Glomerular endothelial cell (primary cell): ENCODE measurements at regions not wholly inside any gene's neighbourhood (a gene's known extent, or its start where the extent isn't known, plus 50 kb on each side); places are given as distances from the start of the nearest gene placed in this dataset.
A peak's percentile ranks its signal among the peaks of the same experiment; 100 is the strongest.
"Not testable (repeated sequence)": the region's sequence is repeated elsewhere in the genome, so short reads cannot be mapped to it uniquely, and the experiment has no call there.

Source experiments
- DNase-seq: peaks from one replicate; pipeline ENCODE4 v3.0.0-alpha.2; 2011; ENCODE audit warnings: low read depth, low spot score; ENCODE audit errors: extremely low read depth

- DNase-seq, result no peak
Observed at GRCh38 chr5:87030699-87031098, 237.0 kb upstream of the RASA1 start.

GRCh38 chr5:87034557-87034956 lies 233.1 kb upstream of the RASA1 start:
- no peak for DNase-seq

- no peak for DNase-seq
Observed at GRCh38 chr5:87042554-87042953, 225.1 kb upstream of the RASA1 start.

DNA sequence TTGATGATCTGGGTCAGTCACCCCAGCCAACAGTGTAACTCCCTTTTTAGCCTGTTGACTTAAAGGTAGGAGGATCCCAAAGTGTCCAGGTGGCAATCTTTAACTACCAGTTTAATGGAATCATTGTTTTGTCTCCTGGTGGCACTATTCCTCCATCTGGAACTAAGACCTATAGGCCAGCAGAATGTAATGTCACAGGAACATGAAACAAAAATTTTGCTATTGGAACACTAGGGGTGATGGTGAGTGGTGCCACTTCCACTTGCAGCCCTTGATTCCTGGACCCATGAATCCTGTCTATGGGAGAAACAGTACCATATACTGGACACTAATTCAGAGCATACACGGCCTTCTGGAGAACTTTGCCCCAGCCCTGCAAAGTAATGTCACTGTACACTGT lies 219.5 kb upstream of the RASA1 start:
- no peak for DNase-seq

DNA sequence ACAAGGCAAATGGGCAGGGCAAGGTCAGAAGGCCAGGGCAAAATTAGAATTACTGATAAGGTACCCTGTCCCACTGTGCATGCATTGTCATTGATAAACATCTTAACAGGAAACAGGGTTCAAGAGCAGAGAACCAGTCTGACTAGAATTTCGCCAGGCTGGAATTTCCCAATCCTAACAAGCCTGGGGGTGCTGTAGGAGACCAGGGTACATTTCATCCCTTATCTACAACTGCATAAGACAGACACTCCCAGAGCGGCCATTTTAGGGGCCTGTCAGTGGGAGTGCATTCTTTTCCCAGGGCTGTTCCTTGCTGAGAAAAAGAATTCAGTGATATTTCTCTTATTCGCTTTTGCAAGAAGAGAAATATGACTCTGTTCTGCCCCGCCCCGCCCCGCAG lies 218.7 kb upstream of the RASA1 start:
- DNase-seq, result not testable (repeated sequence)

- no peak for DNase-seq
Observed at GRCh38 chr5:87051502-87052113, 216.1 kb upstream of the RASA1 start.

DNA sequence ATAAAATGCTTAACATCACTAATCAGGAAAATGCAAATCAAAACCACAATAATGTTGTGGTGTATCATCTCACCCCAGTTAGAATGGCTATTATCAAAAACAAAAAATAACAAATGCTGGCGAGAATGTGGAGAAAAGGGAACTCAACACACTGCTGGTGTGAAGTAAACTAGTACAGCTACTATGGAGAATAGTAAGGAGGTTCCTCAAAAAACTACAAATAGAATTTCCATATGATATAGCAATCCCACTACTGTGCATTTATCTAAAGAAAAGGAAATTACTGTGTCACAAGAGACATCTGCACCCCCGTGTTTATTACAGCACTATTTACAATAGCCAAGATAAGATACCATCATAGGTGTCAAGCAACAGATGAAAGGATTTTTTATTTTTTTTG lies 214.5 kb upstream of the RASA1 start:
- no peak for DNase-seq

DNA sequence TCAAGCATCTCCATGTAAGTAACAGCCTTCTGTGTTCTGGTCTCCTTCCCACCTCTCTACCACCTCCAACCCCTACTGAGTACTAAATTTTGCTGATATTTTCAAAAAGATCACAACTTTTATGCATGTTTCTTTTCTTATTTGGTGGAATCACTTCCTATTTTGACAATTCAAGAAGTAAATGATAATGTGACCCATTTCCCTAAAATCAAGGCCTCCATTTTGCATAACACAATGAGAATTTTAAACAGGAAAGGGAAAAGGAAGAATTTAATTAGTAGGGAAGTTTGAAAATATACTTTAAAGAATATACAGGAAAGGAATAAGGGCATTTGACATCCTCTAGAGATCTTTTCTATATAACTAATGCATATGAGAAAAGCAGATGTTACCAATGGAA lies 212.9 kb upstream of the RASA1 start:
- no peak for DNase-seq

DNA sequence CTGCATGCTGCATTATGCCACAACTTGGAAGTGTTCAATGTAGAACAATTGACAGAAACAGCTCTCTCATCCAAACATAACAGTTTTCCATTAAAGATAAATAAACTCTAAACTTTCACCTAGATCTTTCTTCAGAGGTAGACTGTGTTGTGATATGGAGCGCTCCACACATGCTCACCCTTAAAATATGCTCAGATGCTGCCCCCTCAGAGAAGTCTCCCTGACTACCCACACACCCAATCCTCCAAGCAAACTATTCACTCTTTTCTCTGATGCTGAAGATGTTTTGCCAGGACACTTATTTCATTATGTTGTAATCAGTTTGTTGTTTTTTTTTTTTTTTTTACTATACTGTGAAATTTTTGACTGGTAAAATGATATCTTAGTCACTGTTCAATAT lies 206.6 kb upstream of the RASA1 start:
- DNase-seq, result no peak

GRCh38 chr5:87069311-87069710 lies 198.4 kb upstream of the RASA1 start:
- no peak for DNase-seq

- peak; percentile 27 for DNase-seq
Observed at GRCh38 chr5:87069974-87070608, 197.6 kb upstream of the RASA1 start.

DNA sequence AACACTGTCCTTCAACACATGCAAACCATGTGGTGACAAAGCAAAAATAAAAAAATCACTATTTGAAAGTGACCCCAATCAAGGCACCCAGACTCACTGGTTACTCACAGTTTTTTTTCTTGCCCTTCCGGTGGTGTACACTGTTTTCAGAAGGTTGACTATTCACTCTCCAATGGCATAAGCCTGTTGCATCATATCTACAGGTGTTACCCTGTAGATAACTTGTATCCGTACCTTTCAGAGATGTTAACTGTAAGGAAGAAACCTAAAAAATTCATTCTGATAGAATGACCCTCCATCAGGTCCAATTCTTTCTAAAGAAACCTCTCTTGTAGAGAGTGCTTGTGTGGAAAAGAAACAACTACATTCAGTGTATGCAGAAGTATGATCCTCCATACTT lies 193.6 kb upstream of the RASA1 start:
- no peak for DNase-seq

GRCh38 chr5:87074934-87075541 lies 192.6 kb upstream of the RASA1 start:
- DNase-seq, result no peak

GRCh38 chr5:87076411-87076810 lies 191.3 kb upstream of the RASA1 start:
- DNase-seq, result no peak

DNA sequence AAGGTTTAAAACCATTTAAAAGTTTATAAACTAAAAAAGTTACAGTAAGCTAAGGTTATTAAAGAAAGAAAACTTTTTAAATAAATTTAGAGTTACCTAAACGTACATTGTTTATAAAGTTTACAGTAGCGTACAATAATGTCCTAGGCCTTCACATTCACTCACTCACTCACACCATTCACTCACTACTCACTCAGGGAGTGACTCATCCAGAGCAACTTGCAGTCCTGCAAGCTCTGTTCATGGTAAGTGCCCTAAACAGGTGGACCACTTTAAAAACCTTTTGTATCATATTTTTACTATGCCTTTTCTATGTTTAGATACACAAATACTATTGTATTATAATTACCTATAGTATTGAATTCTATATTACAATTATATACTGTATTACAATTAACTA lies 190.8 kb upstream of the RASA1 start:
- DNase-seq, result no peak

- no peak for DNase-seq
Observed at GRCh38 chr5:87079219-87079618, 188.5 kb upstream of the RASA1 start.

DNA sequence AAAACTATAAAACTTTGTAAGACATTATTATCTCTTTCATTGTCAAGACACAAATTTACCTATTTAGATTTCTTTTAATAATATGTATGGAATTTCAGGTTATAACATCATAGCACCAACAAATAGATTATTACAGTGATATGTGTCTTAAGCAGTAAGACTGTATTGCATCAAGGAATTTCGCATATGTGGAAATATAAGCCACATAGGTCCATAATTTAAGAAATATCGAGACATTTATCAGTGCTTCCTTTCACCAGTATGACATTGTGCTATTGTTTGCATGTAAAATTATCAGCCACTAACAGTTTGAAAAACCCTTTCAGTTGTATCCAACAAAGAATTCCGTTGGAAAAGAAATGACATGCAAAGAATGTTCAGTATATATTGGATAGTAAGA lies 186.7 kb upstream of the RASA1 start:
- DNase-seq, result no peak

DNA sequence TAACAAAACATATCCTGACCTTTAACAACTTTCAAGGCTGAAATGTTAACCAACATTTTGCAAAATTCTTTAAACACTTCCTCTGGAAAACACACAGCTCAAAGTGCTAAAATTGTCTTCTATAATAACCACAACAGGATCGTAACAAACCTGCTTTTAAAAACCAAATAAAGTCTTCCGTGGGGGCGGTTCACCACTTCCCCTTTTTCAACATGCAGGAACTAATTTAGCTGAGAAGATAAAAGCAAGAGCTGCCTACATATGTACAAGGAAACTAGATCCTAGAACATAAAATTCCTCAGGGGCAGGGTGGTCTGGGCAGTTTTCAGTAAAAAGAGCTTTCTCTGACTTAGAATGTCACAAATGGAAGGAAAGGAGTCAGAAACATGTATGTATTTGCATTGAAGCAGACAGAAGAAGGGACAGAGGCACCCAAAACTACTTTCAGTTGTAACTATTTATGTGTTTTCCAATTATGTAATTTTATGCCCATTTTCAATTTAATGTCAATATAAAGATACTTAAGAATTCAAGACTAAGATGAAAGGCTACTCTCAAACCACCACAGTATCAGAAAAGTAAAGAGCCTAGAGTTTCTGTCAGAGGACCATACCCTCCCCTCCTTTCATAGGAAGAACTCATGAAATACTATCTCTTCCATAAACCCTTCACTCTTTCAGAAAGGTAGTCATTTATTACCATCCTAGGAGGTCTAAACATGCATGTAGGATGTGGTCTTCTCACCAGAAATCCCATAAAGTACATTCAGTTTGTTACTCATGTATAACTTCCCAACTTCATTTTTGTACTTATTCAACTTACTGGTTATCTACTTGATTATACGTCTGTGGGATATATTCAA lies 185.9 kb upstream of the RASA1 start:
- DNase-seq, result no peak

DNA sequence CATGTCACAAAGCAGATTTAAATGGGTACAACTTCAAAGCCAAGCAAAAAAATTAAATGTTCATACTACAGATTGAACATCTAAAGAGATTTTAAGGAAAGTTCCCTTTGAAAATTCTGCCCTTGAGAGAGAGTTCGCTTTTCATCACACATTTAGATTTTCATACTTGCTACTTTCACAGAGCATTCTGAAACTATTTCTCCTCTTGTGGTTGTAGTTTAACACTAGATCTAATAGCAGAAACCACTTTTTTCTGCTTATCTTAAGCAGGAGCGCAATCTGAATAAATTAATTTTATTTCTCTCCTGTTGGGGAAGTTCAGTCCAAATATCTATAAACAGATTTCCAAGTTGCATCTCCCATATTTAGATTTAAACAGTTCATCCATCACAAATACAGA lies 173.3 kb upstream of the RASA1 start:
- no peak for DNase-seq

DNA sequence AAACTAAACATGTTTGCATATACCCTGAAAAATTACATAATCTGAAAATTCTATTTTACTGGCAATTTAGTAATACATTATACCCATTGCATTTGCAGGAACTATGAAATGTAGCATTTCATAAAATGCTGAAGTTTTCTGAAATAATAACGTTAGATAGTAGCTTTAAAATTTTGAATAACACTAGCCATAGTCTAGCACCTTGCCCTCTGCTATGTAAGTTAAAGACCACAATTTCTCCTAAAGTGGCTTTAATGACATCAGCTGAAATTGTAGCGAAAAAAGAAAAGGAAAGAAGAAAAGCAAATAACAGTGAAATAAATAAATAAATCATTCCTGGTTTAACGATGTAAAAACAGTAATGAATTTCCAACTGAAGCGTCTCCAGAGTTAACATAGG lies 172.8 kb upstream of the RASA1 start:
- no peak for DNase-seq

DNA sequence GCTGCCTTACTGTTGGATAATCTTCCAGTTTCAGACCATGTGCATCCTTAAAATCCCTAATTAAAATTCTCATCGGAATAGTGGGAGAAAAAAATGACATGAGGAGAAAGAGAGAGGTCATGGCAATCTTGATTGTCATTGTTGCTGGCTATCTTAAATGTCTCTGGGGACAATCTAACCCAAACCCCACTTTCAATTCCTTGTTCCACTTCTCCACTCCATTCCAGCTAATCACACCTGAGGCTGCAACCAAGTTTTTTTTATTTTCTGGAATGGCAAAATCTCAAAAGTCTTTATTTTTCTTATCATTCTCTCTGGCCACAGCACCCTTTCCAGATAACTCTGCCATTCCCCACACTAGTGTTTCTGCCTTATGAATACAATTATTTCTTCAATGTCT lies 171.9 kb upstream of the RASA1 start:
- no peak for DNase-seq

- no peak for DNase-seq
Observed at GRCh38 chr5:87097664-87098063, 170.0 kb upstream of the RASA1 start.
